CD4-positive, alpha-beta T cell treated with Interleukin-17A for 4 hours (primary cell): ENCODE measurements at regions not wholly inside any gene's neighbourhood (a gene's known extent, or its start where the extent isn't known, plus 50 kb on each side); places are given as distances from the start of the nearest gene placed in this dataset.
"Not testable (repeated sequence)": the region's sequence is repeated elsewhere in the genome, so short reads cannot be mapped to it uniquely, and the experiment has no call there.

ENCODE experiments used
- DNase-seq: peaks from one replicate; pipeline ENCODE4 v3.0.0-alpha.2; 2020; ENCODE audit warnings: mixed read lengths

DNA sequence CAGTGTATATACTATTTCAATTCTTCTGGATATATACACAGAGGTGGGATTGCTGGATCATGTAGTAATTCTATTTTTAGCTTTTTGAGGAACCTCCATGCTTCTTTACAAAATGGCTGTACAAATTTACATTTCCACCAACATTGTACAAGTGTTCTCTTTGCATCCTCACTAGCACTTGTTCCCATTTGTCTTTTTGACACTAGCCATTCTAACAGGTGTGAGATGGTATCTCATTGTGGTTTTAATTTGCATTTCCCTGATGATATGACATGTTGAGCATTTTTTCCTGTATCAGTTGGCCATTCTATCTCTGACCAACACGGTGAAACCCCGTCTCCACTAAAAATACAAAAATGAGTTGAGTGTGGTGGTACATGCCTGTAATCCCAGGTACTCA, 68.1 kb upstream of the PMEPA1 start:
- DNase-seq, result no peak

DNA sequence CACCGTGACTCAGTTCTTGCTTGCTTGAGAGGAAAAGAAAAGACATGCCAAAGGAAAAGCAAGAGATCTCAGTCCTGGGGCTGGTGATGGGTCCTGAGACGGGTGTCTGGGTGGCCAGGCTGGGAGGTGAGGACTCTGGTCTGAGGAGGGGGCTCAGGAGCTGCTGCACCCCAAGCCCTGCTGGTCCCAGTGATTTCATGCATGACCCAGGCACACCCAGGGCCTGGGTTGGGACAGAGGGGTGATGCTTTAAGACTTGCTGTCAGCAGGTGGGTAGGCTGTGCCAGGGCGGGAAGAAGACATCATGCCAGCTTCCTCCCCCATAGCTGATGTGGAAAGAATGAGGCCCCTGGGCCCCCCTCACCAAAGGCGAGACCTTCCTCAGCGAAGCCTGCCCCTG, 65.1 kb upstream of the PMEPA1 start:
- DNase-seq, result no peak

DNA sequence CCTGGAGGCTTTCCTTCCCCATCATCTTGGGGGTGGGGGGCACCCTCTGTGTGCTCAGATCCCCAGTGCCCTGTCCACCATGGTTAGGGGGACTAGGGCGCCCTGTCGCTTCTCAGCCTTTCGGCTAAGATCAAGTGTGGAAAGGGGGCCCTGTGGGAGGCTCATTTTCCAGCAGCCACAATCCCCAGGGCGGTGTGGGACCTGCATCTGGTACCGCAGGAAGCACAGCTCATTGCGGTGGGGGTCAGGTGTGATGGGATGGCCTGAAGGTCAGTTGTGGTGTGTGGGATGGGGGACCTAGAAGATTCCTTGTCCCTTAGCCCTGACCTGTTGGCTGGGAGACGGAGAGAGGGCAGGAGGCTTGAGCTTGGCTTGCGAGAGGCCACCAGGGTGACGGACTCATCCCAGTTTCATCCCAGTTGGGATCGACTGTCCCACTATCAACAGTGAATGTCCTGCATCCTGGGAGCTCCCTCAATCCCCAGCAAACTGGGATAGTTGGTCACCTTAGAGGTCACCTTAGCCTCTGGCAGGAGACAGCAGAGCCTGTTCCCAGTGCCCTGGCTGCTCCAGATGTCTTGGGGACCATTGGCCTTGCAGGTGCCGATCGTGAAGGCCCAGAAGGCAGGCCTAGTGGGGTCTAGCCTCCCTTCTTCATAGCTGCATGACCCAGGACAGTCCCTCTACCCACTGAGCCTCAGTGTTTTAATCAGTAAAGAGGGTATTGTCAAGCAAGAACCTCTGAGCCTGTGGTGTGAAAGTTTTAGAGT, 64.5 kb upstream of the PMEPA1 start:
- DNase-seq, result no peak

DNA sequence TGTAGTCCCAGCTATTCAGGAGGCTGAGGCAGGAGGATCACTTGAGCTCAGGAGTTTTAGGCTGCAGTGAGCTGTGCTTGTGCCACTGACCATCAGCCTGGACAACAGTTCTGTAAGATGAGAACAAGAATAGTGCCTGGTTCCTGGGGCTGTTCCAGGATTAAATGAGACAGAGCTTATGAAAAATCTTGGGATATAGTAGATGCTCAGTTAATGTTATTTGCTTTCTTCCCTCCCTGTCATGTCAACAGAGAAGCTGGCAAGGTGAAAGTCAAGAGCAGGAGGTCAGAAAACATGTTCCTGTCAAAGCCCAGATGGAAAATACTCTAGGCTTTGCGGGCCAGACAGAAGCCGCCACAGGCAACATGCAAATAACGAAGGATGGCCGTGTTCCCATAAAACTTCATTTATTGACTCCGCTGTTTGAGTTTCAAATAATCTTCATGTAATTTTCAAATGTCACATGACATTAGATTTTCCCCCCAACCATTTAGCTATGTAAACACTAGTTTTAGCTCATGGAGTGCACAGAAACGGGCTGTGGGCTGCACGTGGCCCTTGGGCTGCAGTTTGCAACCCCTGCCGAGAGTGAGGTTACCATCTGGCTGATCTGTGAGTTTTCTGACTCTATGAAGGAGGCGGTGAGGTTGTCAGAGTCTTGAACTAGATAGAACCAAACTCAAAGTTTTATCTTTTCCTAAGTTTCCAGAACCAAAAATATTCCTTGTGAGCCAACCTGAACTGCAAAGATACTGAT, 63.4 kb upstream of the PMEPA1 start:
- no peak for DNase-seq

DNA sequence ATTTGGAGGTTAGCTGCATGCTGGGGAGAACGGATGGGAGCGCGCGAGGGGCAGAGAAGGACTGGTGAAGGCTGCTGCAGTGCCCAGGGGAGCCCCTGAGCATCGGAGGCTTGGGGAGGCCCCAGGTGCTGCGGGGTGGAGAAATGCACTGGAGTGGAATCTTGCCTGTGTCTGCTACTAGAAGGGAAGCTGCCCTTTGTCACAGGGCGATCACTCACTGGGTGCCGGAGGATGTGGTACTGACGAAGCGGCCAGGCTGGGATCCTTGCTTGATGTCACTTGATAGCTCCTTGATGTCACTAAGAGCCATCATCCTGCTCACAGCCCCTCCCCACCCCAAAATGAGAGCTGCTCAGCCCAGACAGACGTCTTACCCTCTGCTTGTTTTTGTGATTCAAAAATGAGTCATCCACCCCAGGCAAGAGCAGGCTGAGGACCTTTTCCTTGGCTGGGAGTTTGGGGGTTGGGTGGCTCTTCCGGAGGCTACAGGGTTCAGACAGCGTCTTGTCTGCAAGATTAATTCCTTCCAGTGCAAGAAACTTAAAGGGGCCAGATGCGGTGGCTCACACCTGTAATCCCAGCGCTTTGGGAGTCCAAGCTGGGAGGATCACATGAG, 62.6 kb upstream of the PMEPA1 start:
- peak; percentile 36 for DNase-seq

DNA sequence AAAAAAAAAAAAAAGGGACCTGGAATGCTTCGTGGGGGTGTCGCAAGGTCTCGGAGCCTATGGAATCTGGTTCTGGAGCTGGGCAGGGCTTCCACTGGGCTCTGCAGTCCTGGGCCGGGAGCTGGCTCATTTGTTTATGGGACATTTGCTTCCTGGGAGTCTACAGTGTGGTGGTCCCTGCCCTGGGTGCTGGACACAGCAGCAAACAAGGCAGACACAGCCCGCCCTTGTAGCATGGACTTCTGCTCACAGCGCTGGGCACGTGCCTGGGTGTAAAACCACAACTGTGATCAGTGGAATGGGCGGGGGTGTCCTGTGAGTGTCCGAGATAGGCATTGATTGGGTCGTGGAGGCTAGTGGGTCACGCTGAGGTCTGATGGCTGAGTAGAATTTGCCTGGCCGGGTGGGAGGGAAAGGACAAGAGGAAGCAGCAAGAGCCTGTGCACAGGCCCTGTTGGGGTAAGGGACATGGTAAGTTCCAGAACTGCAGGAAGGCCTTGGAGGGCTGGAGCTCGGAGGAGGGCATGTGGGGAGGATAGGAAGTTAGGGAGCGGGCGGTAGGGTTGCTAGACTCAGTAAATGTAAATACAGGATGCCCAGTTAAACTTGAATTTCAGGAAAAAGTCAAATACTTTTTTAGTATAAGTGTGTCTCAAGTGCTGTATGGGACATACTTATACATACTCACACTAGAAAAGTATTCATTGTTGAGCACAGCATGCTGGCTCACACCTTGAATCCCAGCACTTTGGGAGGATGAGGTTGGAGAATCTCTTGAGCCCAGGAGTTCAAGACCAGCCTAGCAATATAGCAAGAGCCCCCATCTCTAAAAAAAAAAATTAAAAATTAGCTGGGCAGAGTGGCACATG, 61.3 kb upstream of the PMEPA1 start:
- DNase-seq, result no peak

DNA sequence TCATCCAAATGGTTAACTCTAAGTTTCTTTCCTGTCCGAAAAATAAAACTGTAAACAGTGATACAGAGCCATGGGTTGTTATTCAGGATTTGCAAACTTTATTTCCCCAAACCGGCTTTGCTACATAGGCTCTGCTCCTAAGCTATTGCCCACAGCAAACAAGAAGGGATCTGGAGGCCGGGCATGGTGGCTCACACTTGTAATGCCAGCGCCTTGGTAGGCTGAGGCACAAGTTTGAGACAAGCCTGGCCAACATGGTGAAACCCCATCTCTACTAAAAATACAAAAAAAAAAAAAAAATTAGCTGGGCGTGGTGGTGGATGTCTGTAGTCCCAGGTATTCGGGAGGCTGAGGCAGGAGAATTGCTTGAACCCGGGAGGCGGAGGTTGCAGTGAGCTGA, 60.6 kb upstream of the PMEPA1 start:
- not testable (repeated sequence) for DNase-seq

DNA sequence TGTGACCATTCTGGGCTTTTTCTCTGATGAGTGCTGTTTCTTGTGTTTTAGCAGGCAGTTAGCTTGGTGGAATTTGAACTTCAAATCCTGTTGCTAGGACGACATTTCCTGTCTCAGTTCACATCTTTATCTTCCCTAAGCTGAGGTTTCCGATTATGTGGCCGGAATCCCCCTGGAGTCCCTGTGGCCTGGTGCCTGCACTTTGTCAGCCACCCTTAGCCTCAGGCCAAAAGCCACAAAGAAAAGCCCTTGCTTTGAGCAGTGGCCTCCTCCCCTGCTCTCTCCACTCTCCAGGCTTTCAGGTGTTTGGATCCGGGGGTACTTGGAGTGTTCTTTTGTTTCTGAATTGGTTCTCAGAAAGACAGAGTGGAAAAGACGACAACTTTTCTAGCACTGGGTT, 59.9 kb upstream of the PMEPA1 start:
- no peak for DNase-seq

DNA sequence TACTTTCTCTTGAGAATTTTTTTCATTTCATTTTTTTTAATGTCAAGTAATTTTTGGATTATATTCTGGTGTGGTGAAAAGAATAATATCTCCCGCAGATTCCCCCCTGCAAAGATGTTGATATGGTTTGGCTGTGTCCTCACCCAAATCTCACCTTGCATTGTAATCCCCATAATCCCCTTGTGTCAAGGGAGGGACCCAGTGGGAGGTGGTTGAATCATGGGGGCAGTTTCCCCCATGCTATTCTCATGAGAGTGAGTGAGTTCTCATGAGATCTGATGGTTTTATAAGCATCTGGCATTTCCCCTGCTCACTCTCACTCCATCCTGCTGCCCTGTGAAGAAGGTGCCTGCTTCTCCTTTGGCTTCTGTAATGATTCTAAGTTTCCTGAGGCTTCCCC, 58.7 kb upstream of the PMEPA1 start:
- no peak for DNase-seq

DNA sequence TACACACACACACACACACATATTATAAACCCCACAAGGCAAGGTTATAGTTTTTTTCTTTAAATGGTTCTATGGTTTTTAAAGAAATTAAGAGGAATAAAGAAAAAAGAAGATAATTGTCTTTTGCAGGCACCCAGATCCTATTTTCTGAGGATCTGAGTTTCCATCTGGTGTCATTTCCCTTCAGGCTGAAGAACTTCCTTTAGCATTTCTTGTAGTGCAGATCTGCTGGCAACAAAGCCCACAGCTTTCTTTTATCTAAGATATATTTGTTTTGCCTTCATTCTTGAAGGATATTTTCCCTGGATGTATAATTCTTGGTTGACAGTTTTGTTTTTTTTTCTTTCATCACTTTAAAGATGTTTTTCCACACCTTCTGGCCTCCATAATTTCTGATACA, 57.6 kb upstream of the PMEPA1 start:
- no peak for DNase-seq

DNA sequence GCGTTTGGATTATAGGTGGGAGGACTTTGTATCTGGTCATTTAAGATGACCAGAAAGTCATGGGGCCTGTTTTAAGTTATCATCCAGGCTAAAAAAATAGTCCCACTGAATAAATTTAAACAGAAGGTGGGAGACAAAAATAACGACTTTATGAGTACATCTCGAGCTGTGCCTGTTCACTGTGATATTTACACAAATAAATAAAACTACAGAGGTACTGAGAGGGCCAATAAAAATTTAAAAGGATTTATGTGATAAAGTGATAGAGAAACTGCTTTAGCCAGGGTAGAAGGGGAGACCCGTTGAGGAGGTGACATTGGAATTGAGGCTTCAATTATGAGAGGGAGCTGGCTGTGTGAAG, 53.4 kb upstream of the PMEPA1 start:
- no peak for DNase-seq

DNA sequence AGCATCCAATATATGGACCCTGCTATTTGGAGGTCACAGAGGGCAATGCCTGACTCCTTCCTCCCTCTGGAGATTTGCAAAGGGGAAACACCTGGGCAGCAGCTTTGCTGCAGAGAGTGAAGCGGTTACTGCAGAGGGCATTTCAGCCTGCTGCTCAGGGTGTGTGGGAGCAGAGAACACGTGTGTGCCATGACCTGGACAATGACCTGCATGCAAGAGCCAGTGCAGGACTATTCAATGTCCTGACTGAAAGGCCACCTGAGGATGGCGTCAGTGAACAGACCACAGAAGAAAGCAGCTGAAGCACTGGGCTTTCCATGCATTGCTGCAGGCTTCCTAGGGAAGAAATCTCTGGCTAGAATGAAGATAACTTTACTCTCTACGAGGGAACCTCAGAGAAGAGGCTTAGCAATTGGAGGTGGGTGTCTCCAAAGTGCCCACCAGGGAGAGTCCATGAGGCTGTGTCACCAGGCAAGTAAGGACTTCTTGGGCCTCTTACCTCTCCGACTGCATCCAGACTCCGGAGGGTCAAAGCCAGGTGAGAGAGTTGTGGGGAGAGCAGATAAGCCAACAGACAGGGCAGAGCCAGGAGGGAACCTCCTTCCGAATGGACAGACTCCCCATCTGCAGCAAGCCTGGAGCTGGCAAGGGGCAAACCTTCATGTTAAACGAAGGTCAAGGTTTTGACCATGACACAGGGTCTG, 52.9 kb upstream of the PMEPA1 start:
- no peak for DNase-seq

DNA sequence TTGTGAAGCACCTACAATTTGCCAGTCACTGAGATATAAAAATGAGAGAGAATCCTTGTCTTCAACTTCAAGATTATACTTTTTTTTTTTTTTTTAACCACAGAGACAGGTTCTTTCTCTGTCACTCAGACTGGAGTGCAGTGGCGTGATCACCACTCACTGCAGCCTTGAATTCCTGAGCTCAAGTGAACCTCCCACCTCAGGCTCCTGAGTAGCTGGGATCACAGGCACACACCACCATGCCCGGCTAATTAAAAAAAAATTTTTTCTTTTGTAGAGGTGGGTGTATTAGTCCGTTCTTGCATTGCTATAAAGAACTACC, 51.6 kb upstream of the PMEPA1 start:
- no peak for DNase-seq

DNA sequence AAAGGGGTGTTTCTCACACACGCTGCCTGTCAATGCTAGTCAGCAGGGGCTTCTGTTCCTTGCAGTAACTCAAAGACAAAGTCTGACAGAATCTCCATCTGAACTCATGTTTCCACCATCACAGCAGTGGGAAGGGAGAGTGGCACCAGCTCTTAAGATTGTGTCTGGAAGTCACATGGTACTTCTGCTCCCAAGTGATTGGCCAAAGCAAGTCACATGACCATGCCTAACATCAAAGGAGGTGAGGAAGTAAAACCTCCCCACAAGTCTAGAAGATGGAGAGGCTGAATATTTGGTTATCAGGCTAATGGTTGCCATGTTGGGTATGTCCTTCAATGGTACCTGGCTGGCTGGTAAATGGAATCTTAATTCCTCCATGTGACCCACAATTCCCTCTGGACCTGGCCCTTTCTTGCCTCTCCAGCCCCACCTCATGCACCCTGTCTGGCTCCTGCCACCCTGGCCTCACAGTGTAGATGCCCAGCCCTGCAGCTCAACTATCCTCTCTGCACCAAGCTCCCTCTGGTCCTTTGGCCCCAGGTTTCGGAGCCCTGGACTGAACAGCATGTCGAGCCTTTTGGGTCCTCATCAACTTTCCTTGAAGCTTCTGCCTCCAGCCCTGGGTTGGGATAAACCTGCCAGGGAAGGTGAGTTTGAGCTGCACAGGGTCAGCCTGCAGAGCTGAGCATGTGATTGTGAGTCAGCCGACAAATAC, 51.0 kb upstream of the PMEPA1 start:
- DNase-seq, result no peak

DNA sequence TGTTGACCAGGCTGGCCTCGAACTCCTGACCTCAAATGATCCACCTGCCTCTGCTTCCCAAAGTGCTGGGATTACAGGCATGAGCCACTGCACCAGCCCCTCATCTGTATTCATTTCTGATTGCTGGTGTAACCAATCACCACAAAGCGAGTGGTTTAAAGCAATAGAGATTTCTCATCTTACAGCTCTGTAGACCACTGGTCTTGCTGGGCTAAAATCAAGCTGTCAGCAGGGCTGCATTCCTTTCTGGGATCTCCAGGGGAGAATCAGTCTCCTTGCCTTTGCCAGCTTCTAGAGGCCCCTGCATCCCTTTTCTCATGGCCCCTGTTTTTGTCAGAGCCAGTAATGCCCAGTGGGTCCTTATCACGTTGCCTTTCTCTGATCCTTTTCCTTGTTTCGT, 49.9 kb upstream of the PMEPA1 start:
- no peak for DNase-seq
